Esophagus muscularis mucosa (tissue), 4 donors: ENCODE measurements at regions not wholly inside any gene's neighbourhood (a gene's known extent, or its start where the extent isn't known, plus 50 kb on each side); places are given as distances from the start of the nearest gene placed in this dataset.

Source experiments
- EP300 ChIP-seq: sonication (generic); formaldehyde crosslinking; IDR thresholded peaks from one replicate; pipeline ENCODE4 v1.6.1; 2017; ENCODE audit warnings: antibody characterized with exemption
- POLR2A ChIP-seq: fragments of 450-650 bp; IDR thresholded peaks from one replicate; pipeline ENCODE4 v1.6.1; 2017; ENCODE audit warnings: antibody characterized with exemption, moderate library complexity, mild to moderate bottlenecking, low read depth
- POLR2AphosphoS5 ChIP-seq, 2 donors: sonication (generic); formaldehyde crosslinking; IDR thresholded peaks; one replicate each; pipeline ENCODE4 v1.6.1; 2017; ENCODE audit warnings: antibody characterized with exemption in 2 of 2
- TF ChIP-seq, protein P1 (sequence below), 3 experiments: fragments of 200-600 bp in 2 of 3; fragments of 450-650 bp in 1 of 3; sonication (generic) in 2 of 3; IDR thresholded peaks; one replicate each; pipeline ENCODE4 v1.5.1; 2017 to 2019; ENCODE audit warnings: antibody characterized with exemption in 3 of 3, mild to moderate bottlenecking in 2 of 3, moderate library complexity in 1 of 3

DNA sequence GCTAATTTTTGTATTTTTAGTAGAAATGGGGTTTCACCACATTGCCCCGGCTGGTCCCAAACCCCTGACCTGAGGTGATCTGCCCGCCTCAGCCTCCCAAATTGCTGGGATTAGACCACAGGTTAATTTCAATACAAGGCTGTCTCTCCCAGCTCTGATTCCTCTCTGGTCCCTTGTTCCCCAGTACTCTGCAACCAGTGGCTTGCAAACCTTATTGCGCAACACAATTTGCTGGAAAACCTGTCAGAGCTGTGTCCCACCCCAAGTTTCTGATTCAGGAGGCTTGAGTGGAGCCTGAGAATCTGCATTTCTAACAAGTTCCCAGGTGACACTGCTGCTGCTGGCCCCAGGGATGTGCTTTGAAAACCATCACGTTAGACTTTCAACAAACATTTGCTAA is 96.2 kb upstream of the SRSF6 start:
- TF ChIP-seq POLR2A (no peak), EP300 (no peak), POLR2AphosphoS5 (IDR thresholded peaks at IDR 0.05) (no peak)
- TF ChIP-seq, protein P1, sequence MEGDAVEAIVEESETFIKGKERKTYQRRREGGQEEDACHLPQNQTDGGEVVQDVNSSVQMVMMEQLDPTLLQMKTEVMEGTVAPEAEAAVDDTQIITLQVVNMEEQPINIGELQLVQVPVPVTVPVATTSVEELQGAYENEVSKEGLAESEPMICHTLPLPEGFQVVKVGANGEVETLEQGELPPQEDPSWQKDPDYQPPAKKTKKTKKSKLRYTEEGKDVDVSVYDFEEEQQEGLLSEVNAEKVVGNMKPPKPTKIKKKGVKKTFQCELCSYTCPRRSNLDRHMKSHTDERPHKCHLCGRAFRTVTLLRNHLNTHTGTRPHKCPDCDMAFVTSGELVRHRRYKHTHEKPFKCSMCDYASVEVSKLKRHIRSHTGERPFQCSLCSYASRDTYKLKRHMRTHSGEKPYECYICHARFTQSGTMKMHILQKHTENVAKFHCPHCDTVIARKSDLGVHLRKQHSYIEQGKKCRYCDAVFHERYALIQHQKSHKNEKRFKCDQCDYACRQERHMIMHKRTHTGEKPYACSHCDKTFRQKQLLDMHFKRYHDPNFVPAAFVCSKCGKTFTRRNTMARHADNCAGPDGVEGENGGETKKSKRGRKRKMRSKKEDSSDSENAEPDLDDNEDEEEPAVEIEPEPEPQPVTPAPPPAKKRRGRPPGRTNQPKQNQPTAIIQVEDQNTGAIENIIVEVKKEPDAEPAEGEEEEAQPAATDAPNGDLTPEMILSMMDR (IDR thresholded peaks at IDR 0.05): no peak
